HL-60 (cell line): ENCODE measurements at regions not wholly inside any gene's neighbourhood (a gene's known extent, or its start where the extent isn't known, plus 50 kb on each side); places are given as distances from the start of the nearest gene placed in this dataset.

ENCODE experiments used
- DNase-seq, 2 experiments: peaks; one replicate each; pipeline ENCODE4 v3.0.0-alpha.2; 2010 to 2020; ENCODE audit warnings: low read depth in 1 of 2, low spot score in 1 of 2
- H3K27ac ChIP-seq: fragments of 250-450 bp; sonication (Bioruptor Pico); replicated peaks from 2 replicates; pipeline ENCODE4 v1.5.1; 2020; ENCODE audit warnings: mild to moderate bottlenecking, moderate library complexity
- H3K27me3 ChIP-seq: fragments of 250-450 bp; sonication (Bioruptor Pico); 2 replicates; pipeline ENCODE4 v1.5.1; 2021; ENCODE audit warnings: mild to moderate bottlenecking, moderate library complexity; ENCODE audit not compliant: insufficient read depth, poor library complexity, severe bottlenecking
- H3K4me3 ChIP-seq: replicated peaks from 2 replicates; pipeline ENCODE4 v1.5.1; 2011; ENCODE audit warnings: mild to moderate bottlenecking, control low read depth, low read length; ENCODE audit not compliant: insufficient read depth
- CTCF ChIP-seq: IDR thresholded peaks from one replicate; pipeline ENCODE4 v1.5.1; 2011; ENCODE audit warnings: low read length, control low read depth, inconsistent platforms; ENCODE audit not compliant: insufficient read depth
- GABPA ChIP-seq: IDR thresholded peaks from 2 replicates; pipeline ENCODE4 v1.6.1; 2012; ENCODE audit warnings: low read depth
- POLR2AphosphoS5 ChIP-seq: IDR thresholded peaks from 2 replicates; pipeline ENCODE4 v1.6.1; 2012; ENCODE audit warnings: low read depth
- REST ChIP-seq: IDR thresholded peaks from 2 replicates; pipeline ENCODE4 v1.6.1; 2012; ENCODE audit warnings: low read depth; ENCODE audit not compliant: insufficient replicate concordance
- SPI1 ChIP-seq: IDR thresholded peaks from 2 replicates; pipeline ENCODE4 v1.6.1; 2012; ENCODE audit warnings: low read depth, mild to moderate bottlenecking, borderline replicate concordance

GRCh38 chr16:5378531-5378930 is 280.9 kb upstream of the EEF2KMT start:
- TF ChIP-seq POLR2AphosphoS5 (no peak), GABPA (no peak), CTCF (no peak), SPI1 (no peak), REST (no peak)
- DNase-seq = no peak
- Histone ChIP-seq H3K4me3 (no peak overlapping the region), H3K27ac (no peak overlapping the region), H3K27me3 (no peaks in the 10 kb centered on the region)

GRCh38 chr16:5377280-5377898 is 279.8 kb upstream of the EEF2KMT start:
- Histone ChIP-seq H3K27ac (no peak overlapping the region), H3K4me3 (no peak overlapping the region), H3K27me3 (peaks cover 3% of the 10 kb centered on the region)
- TF ChIP-seq POLR2AphosphoS5 (no peak), SPI1 (no peak), GABPA (no peak), REST (no peak), CTCF (no peak)
- DNase-seq = no peak

- Histone ChIP-seq H3K4me3 (no peak overlapping the region), H3K27me3 (peaks cover 3% of the 10 kb centered on the region), H3K27ac (no peak overlapping the region)
- DNase-seq = no peak
- no peak for TF ChIP-seq CTCF
- no peak for TF ChIP-seq GABPA
- no peak for TF ChIP-seq REST
- TF ChIP-seq SPI1 = no peak
- no peak for TF ChIP-seq POLR2AphosphoS5
Measured at GRCh38 chr16:5374184-5374583, 276.6 kb upstream of the EEF2KMT start.
